Suprapubic skin (tissue), 3 donors: ENCODE measurements at regions not wholly inside any gene's neighbourhood (a gene's known extent, or its start where the extent isn't known, plus 50 kb on each side); places are given as distances from the start of the nearest gene placed in this dataset.

Experiments
- EP300 ChIP-seq: sonication (generic); formaldehyde crosslinking; IDR thresholded peaks from one replicate; pipeline ENCODE4 v1.6.1; 2017; ENCODE audit warnings: antibody characterized with exemption
- POLR2A ChIP-seq, 2 donors: fragments of 450-650 bp; IDR thresholded peaks; one replicate each; pipeline ENCODE4 v1.6.1; 2017; ENCODE audit warnings: antibody characterized with exemption in 2 of 2, mild to moderate bottlenecking in 2 of 2, moderate library complexity in 2 of 2
- TF ChIP-seq, protein P1 (sequence below), 2 donors: fragments of 200-600 bp in 1 of 2; fragments of 450-650 bp in 1 of 2; sonication (generic) in 1 of 2; IDR thresholded peaks; one replicate each; pipeline ENCODE4 v1.5.1; 2016 to 2019; ENCODE audit warnings: antibody characterized with exemption in 2 of 2, mild to moderate bottlenecking in 1 of 2, moderate library complexity in 1 of 2

DNA sequence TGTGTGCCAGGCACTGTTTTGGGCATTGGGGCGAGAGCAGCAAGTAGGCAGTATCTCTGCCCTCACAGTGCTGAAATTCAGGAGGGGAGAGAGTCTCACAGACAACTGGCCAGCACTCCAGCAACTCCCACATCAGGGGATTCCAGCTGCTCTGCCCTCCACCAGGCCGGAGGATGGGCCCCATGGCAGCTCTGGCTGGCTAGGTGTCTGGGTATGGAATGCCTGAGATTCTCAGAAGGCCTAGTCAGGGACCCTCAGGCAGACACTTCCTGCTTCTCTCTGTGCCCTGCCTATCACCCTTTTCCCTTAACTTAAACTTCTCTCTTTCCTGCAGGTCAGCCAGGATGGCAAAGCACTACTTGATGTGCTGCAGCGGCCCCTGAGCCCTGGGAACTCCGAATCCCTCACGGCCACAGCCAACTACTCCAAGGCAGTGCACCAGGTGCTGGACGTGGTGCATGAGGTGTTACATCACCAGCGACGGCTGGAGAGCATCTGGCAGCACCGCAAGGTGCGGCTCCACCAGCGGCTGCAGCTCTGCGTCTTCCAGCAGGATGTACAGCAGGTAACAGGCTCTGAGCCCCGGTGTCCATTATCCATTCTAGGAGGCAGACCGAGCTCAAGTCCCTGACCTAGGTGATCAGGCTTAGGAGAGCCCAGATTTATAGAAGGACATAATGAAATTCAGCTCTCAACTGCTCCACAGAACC, 342.2 kb upstream of the ROPN1 start:
- TF ChIP-seq EP300 (no peak), POLR2A (IDR thresholded peaks at IDR 0.05) (no peak)
- TF ChIP-seq, protein P1, sequence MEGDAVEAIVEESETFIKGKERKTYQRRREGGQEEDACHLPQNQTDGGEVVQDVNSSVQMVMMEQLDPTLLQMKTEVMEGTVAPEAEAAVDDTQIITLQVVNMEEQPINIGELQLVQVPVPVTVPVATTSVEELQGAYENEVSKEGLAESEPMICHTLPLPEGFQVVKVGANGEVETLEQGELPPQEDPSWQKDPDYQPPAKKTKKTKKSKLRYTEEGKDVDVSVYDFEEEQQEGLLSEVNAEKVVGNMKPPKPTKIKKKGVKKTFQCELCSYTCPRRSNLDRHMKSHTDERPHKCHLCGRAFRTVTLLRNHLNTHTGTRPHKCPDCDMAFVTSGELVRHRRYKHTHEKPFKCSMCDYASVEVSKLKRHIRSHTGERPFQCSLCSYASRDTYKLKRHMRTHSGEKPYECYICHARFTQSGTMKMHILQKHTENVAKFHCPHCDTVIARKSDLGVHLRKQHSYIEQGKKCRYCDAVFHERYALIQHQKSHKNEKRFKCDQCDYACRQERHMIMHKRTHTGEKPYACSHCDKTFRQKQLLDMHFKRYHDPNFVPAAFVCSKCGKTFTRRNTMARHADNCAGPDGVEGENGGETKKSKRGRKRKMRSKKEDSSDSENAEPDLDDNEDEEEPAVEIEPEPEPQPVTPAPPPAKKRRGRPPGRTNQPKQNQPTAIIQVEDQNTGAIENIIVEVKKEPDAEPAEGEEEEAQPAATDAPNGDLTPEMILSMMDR (IDR thresholded peaks at IDR 0.05): no peak
